ENCODE measurements at regions not wholly inside any gene's neighbourhood (a gene's known extent, or its start where the extent isn't known, plus 50 kb on each side); places are given as distances from the start of the nearest gene placed in this dataset.

DNA sequence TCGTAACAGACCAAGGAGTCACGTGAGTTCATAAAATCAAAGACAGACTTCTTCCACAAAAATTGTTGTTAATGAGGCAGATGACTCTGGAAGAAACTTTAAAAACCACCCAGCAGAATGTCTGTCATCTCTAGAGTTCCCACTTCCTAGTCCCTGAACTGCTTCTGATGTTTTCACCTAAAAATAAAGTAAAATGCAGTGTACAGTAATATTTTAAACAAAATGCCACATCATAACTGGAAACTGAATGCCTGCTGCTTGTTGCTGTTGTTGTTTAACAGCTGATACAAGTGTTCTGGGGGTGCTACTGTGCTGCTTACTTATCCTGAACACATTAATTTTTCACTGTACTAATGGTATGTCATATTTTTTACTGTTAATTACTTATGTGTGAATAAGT is 577.2 kb downstream of the MTRR start:
- TF ChIP-seq EZH2 (IDR thresholded peaks at IDR 0.05; ENCODE audit: low read length, missing control alignments) = no peak
- TF ChIP-seq, protein P1, sequence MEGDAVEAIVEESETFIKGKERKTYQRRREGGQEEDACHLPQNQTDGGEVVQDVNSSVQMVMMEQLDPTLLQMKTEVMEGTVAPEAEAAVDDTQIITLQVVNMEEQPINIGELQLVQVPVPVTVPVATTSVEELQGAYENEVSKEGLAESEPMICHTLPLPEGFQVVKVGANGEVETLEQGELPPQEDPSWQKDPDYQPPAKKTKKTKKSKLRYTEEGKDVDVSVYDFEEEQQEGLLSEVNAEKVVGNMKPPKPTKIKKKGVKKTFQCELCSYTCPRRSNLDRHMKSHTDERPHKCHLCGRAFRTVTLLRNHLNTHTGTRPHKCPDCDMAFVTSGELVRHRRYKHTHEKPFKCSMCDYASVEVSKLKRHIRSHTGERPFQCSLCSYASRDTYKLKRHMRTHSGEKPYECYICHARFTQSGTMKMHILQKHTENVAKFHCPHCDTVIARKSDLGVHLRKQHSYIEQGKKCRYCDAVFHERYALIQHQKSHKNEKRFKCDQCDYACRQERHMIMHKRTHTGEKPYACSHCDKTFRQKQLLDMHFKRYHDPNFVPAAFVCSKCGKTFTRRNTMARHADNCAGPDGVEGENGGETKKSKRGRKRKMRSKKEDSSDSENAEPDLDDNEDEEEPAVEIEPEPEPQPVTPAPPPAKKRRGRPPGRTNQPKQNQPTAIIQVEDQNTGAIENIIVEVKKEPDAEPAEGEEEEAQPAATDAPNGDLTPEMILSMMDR (conservative IDR thresholded peaks at IDR 0.05 in 1 of 2, IDR thresholded peaks at IDR 0.05 in 1 of 2; ENCODE audit: low read depth in 1 of 2, low read length in 2 of 2) = no peak

DNA sequence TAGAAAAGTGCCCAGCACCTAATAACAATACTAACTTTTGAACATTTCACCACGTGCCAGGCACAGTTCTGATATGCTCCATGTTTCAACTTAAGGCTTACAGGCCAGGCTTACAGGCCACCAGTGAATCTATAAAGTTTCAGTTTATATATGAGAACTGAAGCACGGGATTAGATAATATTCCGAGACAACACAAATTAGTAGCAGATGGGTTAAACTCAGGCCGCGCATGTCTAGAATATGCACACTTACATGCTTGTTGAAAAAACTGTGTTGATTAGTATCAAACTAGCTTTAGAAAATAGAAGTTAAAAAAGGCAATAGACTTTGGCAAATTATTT is 587.9 kb downstream of the MTRR start:
- H3K4me2 ChIP-seq (ENCODE audit: extremely low read depth, insufficient read depth, low read length) = no peak overlapping the region

More for the DNA sequence above, 577.2 kb downstream of the MTRR start:
- Histone ChIP-seq H3K4me2 (ENCODE audit: extremely low read depth, insufficient read depth, low read length) (no peak overlapping the region), H4K20me1 (ENCODE audit: control insufficient read depth, extremely low read depth, insufficient read depth, low read length) (no peaks in the 10 kb centered on the region), H3K36me3 (ENCODE audit: control insufficient read depth, insufficient read depth, low read length) (no peaks in the 10 kb centered on the region), H2AFZ (ENCODE audit: low read length) (no peak overlapping the region), H3K27ac (ENCODE audit: insufficient read depth, low read length) (no peak overlapping the region), H3K9ac (ENCODE audit: insufficient read depth, low read length) (no peak overlapping the region), H3K4me3 (replicated peaks in 1 of 4; ENCODE audit: control extremely low read depth in 1 of 4, insufficient read depth in 1 of 4, low read depth in 3 of 4, low read length in 4 of 4) (no peak overlapping the region), H3K27me3 (ENCODE audit: control insufficient read depth, insufficient read depth, low read length) (no peaks in the 10 kb centered on the region), H3K79me2 (ENCODE audit: control insufficient read depth, insufficient read depth, low read length) (no peaks in the 10 kb centered on the region), H3K4me1 (ENCODE audit: control insufficient read depth, extremely low read depth, insufficient read depth, low read length) (no peaks in the 10 kb centered on the region), H3K9me3 (ENCODE audit: control insufficient read depth, insufficient read depth, low read depth, low read length) (no peaks in the 10 kb centered on the region)
- DNase-seq (ENCODE audit: low read depth in 2 of 2) = no peak

DNA sequence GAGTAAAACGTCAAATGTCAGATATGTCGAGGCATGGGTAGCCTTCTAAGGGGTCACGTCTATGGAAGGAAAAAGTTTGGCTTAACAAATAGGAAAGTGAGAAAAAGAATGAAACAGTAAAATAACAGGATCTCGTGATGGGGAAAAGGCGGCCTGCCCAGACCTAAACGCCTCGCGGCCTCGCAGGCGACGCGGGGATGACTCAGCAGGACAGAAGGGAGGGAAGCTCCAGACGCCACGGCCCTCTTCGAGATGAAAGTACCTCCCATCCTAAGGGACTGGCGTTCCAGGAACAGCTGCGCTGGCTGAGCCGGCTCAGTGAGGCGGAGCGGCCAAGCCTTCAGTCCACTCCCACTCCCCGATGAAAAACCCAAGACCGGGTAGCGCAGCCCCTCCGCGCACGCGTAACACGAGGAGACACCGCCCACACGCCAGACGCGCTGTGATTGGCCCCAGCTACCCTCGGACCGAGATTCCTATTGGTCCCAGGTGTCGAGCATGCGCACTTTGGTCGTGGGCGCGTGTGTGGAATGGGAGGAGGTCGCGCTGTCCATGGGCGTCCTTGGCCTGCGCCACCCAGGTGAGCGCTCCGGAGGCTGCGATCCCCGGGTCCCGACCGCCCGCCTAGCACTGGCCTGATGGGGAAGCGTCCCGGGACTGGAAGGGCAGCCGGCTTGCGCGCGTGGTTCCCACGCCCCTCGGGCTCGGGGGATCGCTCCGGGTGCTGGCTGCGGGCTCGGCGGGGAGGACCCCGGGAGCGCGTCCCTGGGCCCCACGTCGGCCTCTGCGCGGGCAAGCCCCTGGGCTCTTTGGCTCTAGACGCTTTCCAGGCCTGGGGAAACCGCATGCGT is 588.5 kb downstream of the MTRR start:
- H3K27me3 ChIP-seq (ENCODE audit: control insufficient read depth, insufficient read depth, low read length) = no peaks in the 10 kb centered on the region
- H3K79me2 ChIP-seq (ENCODE audit: control insufficient read depth, insufficient read depth, low read length) = peaks cover 16% of the 10 kb centered on the region
- H4K20me1 ChIP-seq (ENCODE audit: control insufficient read depth, extremely low read depth, insufficient read depth, low read length) = no peaks in the 10 kb centered on the region
- no peaks in the 10 kb centered on the region for H3K9me3 ChIP-seq (ENCODE audit: control insufficient read depth, insufficient read depth, low read depth, low read length)
- no peaks in the 10 kb centered on the region for H3K36me3 ChIP-seq (ENCODE audit: control insufficient read depth, insufficient read depth, low read length)
- no peaks in the 10 kb centered on the region for H3K4me1 ChIP-seq (ENCODE audit: control insufficient read depth, extremely low read depth, insufficient read depth, low read length)
- peak; percentile 97 to 98 for DNase-seq (ENCODE audit: low read depth in 2 of 2)
- H2AFZ ChIP-seq (ENCODE audit: low read length) = peak overlapping the region; percentile 51
- H3K4me2 ChIP-seq (ENCODE audit: extremely low read depth, insufficient read depth, low read length) = no peak overlapping the region
- peak overlapping the region; percentile 89 for H3K9ac ChIP-seq (ENCODE audit: insufficient read depth, low read length)
- H3K27ac ChIP-seq (ENCODE audit: insufficient read depth, low read length) = peak overlapping the region; percentile 77
- H3K4me3 ChIP-seq (replicated peaks in 1 of 4; ENCODE audit: control extremely low read depth in 1 of 4, insufficient read depth in 1 of 4, low read depth in 3 of 4, low read length in 4 of 4) = peak overlapping the region; percentile 48 to 91 (median 66)
- TF ChIP-seq, protein P1 (conservative IDR thresholded peaks at IDR 0.05 in 1 of 2, IDR thresholded peaks at IDR 0.05 in 1 of 2; ENCODE audit: low read depth in 1 of 2, low read length in 2 of 2) = no peak
- no peak for TF ChIP-seq EZH2 (IDR thresholded peaks at IDR 0.05; ENCODE audit: low read length, missing control alignments)

More for the DNA sequence above, 587.9 kb downstream of the MTRR start:
- H3K9ac ChIP-seq (ENCODE audit: insufficient read depth, low read length) = no peak overlapping the region
- no peaks in the 10 kb centered on the region for H3K4me1 ChIP-seq (ENCODE audit: control insufficient read depth, extremely low read depth, insufficient read depth, low read length)
- H3K27me3 ChIP-seq (ENCODE audit: control insufficient read depth, insufficient read depth, low read length) = no peaks in the 10 kb centered on the region
- H3K9me3 ChIP-seq (ENCODE audit: control insufficient read depth, insufficient read depth, low read depth, low read length) = no peaks in the 10 kb centered on the region
- TF ChIP-seq EZH2 (IDR thresholded peaks at IDR 0.05; ENCODE audit: low read length, missing control alignments) = no peak
- TF ChIP-seq, protein P1 (conservative IDR thresholded peaks at IDR 0.05 in 1 of 2, IDR thresholded peaks at IDR 0.05 in 1 of 2; ENCODE audit: low read depth in 1 of 2, low read length in 2 of 2) = no peak
- H3K36me3 ChIP-seq (ENCODE audit: control insufficient read depth, insufficient read depth, low read length) = no peaks in the 10 kb centered on the region
- no peak overlapping the region for H2AFZ ChIP-seq (ENCODE audit: low read length)
- no peak for DNase-seq (ENCODE audit: low read depth in 2 of 2)
- no peaks in the 10 kb centered on the region for H4K20me1 ChIP-seq (ENCODE audit: control insufficient read depth, extremely low read depth, insufficient read depth, low read length)
- H3K79me2 ChIP-seq (ENCODE audit: control insufficient read depth, insufficient read depth, low read length) = peaks cover 16% of the 10 kb centered on the region
- peak overlapping the region in 2 of 4 experiments; percentile 6 to 28 for H3K4me3 ChIP-seq (replicated peaks in 1 of 4; ENCODE audit: control extremely low read depth in 1 of 4, insufficient read depth in 1 of 4, low read depth in 3 of 4, low read length in 4 of 4)
- peak overlapping the region; percentile 46 for H3K27ac ChIP-seq (ENCODE audit: insufficient read depth, low read length)

All from fibroblast of lung (primary cell).